ENCODE measurements at regions not wholly inside any gene's neighbourhood (a gene's known extent, or its start where the extent isn't known, plus 50 kb on each side); places are given as distances from the start of the nearest gene placed in this dataset.
A peak's percentile ranks its signal among the peaks of the same experiment; 100 is the strongest.
"Not testable (repeated sequence)": the region's sequence is repeated elsewhere in the genome, so short reads cannot be mapped to it uniquely, and the experiment has no call there.

DNA sequence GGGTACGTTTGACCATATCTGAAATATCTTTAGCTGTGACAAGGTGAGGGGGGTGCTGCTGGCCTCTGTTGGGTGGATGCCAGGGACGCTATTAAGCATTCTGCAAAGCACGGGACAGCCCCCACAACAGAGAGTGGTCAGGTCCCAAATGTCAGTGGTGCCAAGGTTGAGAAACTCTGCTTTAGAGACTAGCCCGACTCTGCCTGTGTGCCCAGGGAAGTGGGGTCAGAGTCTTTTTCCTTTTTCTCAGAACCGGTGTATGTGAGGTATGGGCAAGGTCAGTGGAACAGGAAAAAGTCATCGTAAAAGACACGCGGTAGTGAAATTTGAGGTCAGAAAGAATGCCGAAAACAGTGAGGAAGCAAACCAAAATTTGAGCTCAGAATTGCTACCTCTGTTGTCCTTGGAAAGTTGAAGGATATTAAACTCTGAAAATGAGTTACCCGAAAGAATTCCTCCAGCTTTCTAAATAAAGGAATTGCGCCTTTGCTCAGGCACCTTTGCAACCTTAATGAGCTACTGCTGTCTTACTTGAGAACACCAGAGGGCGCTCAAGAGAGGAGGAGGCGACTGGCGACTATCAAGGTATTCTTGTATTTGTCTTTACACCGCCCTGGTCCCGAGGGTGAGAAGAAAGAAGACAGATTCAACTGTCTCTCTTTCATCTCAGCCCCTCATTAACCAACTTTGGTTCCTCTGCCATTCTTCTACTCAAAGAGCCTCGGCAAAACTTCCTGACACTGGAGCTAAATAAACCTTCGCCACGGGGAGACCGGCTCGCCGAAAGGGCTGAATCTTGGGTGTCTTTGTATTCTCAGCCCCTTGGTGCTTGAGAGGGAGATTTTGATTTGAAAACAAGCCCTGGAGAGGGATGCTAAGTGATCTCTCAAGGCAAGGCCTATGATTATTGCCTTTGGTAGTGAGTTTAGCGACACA is 85.4 kb upstream of the OLIG2 start:
- DNase-seq: peak; percentile 78

DNA sequence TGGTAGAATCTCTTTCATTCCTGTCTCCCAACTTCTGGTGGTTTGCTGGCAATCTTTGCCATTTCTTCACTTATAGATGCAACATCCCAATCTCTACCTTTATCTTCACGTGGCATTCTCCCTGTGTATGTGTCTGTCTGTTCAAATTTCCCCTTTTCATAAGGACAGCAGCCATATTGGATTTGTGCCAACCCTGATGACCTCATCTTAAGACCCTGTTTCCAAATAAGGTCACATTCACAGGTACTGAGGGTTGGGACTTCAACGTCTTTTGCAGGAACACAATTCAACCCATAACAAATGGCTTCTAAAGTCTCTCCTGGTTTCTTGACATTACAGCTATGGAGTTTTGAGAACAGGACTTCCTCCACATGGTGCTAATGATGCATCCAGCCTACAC is 84.5 kb upstream of the OLIG2 start:
- DNase-seq: no peak

- DNase-seq: no peak
Measured at GRCh38 chr21:32946654-32947053, 79.1 kb upstream of the OLIG2 start.

- DNase-seq: no peak
Measured at GRCh38 chr21:32947736-32948135, 78.0 kb upstream of the OLIG2 start.

DNA sequence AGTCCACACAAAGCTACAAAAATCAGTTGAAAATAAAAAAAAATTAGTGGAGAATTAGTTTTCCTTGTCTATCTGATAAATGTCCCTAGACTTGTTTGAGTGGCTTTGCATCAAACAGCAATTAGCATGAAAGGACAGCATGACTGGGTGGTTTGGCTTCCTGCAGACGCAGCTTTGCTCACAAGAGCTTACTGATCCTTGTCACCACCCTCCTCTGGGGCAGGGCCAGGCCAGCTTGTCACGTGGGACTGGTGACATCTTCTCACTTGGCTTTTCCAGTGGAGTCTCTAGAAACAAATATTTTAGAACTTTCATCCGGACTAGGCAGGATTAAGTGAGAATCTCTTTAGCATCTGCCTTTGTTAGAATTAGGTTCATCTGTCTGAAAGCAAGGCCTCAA is 76.0 kb upstream of the OLIG2 start:
- no peak for DNase-seq

DNA sequence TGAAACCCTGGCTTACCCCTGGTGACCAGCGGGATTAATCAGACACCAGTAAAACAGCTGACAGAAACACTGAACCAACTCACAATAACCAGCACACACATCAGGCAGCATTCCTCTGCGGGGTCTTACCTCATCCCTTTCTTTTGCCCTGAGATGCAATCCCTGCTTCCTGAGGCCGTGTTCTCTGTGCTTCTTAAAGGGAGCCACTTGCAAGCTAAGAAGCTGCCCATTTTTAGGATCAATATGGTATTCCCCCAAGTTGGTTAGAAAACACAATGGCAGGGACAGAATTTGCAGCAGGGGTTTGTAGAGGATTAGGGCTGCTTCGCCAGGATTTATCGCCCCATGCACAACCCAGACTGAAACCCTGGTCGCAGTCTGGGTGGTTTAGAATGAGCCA is 74.7 kb upstream of the OLIG2 start:
- DNase-seq: no peak

DNA sequence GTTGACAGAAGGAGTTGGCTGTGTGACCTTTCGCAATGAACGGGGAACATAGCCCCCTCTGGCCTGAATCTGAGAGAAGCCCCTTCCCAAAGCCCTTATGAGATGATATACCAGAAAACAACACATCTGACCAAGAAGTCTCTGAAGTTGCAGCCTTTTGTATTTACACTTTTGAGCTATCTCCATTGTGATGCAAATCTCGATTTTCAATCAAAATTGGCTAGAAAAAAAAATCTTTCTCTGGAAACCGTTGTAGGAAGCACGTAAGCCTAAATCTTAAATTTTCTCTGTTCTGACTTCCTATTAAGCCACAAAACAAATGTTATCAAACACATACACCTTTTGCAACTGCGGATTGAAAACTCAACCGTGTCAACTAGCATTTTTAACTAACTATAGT is 71.4 kb upstream of the OLIG2 start:
- no peak for DNase-seq

DNA sequence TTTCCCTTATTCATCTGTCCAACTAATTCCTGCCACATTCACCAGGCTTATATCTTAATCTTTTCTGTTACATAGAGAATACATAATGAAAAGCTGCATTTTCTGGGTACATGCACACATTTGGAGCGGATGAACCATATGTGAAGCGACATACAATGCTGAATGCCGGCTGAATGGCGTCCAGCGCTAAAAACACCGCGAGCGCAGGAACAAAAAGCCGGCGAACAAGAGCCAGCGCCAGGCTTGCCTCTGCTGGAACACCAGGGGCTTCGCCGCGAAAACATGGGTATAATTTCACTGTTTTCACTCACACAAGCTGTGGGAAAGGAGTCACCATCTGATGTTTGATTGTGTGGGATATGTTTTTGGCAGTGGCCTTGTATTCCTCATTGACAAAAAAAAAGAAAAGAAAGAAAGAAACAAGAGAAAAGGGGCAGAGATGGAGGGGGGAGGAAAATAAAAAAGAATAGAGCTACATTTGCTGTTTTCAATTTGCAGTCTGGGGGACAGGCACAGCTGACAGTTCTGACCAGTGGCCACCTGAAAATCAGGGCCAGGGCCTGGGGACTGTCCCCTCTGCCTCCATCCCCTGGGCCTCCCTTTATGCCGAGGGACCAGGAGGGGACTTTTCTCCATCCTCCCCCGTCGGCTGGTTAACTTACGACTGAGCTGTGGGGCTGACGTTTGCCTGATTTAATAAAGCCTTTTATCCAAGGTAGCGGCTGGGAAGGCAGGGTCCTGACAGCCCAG is 70.2 kb upstream of the OLIG2 start:
- DNase-seq: peak; percentile 85

GRCh38 chr21:32956061-32956656 is 69.6 kb upstream of the OLIG2 start:
- no peak for DNase-seq

GRCh38 chr21:32957545-32957944 is 68.2 kb upstream of the OLIG2 start:
- no peak for DNase-seq

DNA sequence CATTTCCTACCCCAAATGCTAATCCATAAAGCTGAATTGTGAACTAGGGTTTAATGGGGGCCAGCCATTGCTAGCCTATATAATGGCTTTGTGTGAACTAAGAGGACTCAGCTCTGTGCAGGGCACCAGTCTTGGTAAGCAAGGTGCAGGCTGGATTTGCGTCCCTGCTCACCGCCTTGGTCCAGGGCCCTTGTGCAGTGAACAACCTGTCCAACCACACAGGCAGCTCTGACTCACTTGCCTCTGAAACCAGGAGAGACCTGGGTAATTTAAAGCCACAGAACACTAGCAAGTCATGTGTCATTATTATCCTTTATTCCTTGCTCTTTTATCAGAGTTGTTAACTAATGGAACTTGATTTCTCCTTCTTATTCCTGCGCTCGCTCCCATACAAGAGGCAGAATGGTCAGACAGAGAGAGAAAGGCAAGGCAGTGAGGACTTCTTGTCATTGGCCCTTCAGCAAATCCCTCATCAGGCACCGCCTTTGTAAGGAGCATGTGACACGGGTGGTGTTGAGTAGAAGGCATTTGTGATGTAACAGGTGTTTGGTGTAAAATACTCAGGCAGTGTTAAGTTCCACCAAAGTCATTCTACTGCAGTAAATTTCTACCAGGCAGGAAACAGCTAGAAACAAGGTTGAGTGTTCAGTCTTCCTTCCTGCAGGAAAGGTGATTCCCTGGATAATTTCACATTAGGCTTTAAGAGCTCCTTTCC is 67.3 kb upstream of the OLIG2 start:
- DNase-seq: no peak

GRCh38 chr21:32962268-32962667 is 63.5 kb upstream of the OLIG2 start:
- DNase-seq: peak; percentile 68

DNA sequence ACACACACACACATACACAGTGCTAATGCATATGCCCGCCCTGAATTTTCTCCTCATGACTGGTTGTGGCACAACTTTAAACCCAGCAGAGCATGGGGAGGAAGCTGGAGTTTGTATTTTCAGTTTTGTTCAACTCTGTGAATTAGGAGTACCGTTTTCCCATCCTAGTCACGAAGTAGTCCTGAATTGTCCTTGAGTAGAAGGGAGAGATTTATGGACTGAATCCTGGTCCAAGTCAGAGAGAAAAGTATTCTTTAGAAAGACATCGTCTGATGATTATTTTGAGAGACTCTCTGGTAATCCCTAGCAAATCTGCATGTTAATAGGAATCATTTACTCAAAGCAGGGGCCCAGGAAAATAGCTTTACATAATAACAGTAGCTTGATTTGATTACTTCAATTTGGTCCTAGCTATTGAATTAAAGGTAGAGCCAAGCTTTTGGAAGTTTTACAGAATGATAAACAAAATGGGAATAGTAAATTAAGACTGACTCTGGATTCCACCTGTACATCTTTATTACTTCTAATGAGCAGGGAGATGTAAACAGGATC is 60.5 kb upstream of the OLIG2 start:
- DNase-seq: no peak

- no peak for DNase-seq
Measured at GRCh38 chr21:32966120-32966519, 59.6 kb upstream of the OLIG2 start.

DNA sequence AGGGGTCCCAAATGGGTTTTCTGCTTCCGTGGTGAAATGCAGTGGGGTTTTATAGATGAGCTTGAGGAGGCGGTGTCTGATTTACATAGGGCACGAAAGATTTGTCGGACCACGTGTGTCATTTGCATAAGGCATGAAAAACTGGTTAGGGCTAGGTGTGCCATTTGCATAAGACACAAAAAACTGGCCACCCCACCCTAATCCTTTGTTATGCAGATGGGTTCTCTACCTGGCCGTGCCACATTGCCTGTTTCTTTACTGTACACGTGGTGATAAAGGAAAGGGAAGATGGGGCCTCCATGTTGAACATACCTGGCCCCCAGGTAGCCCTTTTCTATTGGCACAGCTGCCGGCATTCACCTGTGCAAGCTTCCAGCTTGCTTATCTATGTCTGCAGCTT is 57.6 kb upstream of the OLIG2 start:
- not testable (repeated sequence) for DNase-seq

- no peak for DNase-seq
Measured at GRCh38 chr21:32974653-32975052, 51.1 kb upstream of the OLIG2 start.

- DNase-seq: no peak
Measured at GRCh38 chr21:32975811-32976431, 49.8 kb upstream of the OLIG2 start.

Data from eye (tissue), 1 donor.